ENCODE measurements at regions not wholly inside any gene's neighbourhood (a gene's known extent, or its start where the extent isn't known, plus 50 kb on each side); places are given as distances from the start of the nearest gene placed in this dataset.

DNA sequence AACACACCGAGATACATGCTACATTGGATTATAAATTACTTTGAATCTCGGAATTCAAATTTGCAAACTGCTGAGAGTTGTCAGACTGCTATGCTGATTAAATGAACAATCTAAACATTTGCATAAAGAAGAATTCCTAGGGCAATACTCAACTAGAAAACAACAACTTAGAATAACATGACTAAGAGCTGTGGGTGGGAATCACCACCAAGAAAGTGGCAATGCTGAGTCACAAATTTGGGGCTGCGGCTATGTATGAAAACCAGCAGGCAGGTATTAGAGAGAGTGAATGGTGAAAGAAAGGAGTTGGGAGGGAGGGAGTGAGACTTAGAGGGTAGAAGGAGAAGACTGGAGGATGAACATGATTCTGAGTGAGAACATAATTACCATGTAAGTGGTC lies 559.5 kb downstream of the PIK3C3 start:
- TF ChIP-seq POLR2AphosphoS5 (IDR thresholded peaks at IDR 0.05) (no peak), POLR2A (IDR thresholded peaks at IDR 0.05) (no peak)
